ENCODE measurements at regions not wholly inside any gene's neighbourhood (a gene's known extent, or its start where the extent isn't known, plus 50 kb on each side); places are given as distances from the start of the nearest gene placed in this dataset.

GRCh38 chr5:125130591-125130990 lies 384.2 kb upstream of the ZNF608 start:
- no peak for TF ChIP-seq EZH2 (IDR thresholded peaks at IDR 0.05)
- TF ChIP-seq, protein P1, sequence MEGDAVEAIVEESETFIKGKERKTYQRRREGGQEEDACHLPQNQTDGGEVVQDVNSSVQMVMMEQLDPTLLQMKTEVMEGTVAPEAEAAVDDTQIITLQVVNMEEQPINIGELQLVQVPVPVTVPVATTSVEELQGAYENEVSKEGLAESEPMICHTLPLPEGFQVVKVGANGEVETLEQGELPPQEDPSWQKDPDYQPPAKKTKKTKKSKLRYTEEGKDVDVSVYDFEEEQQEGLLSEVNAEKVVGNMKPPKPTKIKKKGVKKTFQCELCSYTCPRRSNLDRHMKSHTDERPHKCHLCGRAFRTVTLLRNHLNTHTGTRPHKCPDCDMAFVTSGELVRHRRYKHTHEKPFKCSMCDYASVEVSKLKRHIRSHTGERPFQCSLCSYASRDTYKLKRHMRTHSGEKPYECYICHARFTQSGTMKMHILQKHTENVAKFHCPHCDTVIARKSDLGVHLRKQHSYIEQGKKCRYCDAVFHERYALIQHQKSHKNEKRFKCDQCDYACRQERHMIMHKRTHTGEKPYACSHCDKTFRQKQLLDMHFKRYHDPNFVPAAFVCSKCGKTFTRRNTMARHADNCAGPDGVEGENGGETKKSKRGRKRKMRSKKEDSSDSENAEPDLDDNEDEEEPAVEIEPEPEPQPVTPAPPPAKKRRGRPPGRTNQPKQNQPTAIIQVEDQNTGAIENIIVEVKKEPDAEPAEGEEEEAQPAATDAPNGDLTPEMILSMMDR (IDR thresholded peaks at IDR 0.05), result no peak
